G401 (cell line): ENCODE measurements at regions not wholly inside any gene's neighbourhood (a gene's known extent, or its start where the extent isn't known, plus 50 kb on each side); places are given as distances from the start of the nearest gene placed in this dataset.

Source experiments
- DNase-seq: peaks from one replicate; pipeline ENCODE4 v3.0.0-alpha.2; 2015; ENCODE audit warnings: low spot score
- in situ Hi-C: cut with HindIII; loops from 2 replicates; pipeline ENCODE4 v1.10.0; 2016; ENCODE audit warnings: low sequenced_read_pairs, mixed read lengths

DNA sequence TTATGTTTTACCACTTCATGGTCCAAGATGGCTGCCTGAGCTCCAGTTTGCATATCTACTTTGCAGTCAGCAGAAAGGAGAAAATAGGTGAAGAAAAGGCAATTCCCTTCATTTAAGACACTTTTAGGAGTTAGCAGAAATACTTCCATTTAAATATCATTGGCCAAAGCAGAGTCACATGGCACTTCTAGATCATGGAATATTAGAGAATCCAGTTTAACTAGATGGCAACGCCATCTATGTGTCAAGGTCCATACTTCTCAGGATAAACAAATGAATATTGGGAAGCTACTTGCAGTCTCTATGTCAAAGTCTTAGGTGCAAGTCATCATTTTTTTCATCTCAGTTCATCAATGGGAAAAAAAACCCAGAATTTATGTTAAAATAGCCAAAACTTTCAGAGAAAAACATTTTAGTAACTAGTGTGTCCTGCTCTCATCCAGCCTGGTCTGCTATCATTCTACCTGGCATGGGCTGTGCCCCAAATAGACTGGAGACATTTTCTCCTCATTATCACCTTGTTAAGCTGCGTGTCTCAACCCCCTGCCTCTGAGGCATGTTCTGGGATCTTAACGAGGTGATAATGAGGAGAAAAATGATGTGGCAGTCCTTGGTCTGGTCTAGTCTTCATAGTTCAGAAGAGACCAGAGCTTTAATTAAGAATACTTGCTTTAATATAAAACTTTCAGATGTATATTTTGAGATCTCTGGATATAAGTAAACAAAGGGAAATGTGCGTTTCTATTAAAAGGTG lies 227.3 kb downstream of the TBX18 start:
- in situ Hi-C loops = no loop called here
- no peak for DNase-seq

DNA sequence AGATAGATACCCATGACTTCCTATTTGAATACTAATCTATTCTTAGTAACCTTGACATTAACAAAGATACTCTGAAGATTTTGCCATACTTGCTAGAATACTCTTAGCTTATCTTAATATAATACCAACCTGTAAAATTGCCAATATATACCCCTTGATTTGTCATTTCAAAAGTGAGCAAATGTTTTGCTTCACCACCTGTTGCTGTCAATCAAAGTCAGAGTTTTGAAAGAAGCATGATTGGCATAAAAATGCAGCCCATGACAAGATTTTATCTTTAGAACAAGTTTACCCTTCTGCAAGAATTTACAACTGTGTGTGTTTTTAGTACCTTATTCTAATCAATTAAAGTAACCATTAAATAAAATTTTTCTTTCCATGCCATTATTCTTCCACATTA lies 236.2 kb downstream of the TBX18 start:
- no peak for DNase-seq
- in situ Hi-C loops = no loop called here

DNA sequence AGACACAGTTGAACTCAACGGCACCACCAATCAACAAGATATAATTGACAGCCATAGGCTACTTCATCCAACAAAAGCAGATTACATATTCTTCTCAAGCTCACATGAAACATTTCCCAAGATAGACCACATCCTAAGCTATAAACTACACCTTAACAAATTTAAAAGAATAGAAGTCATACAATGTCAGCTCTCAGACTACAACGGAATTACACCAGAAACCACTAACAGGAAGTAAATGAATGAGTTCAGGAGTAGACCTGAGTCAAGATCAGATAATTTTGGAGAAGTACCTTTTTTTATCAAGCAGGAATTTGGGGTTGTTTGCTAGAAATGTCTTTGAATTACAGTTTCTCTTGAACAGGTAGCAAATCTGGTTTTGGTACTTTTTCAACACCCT lies 237.8 kb downstream of the TBX18 start:
- no peak for DNase-seq
- in situ Hi-C loops = no loop called here

GRCh38 chr6:84525907-84526306 lies 238.5 kb downstream of the TBX18 start:
- in situ Hi-C loops = no loop called here
- no peak for DNase-seq

- in situ Hi-C loops = no loop called here
- no peak for DNase-seq
These were observed 239.8 kb downstream of the TBX18 start for GRCh38 chr6:84524636-84525035.

DNA sequence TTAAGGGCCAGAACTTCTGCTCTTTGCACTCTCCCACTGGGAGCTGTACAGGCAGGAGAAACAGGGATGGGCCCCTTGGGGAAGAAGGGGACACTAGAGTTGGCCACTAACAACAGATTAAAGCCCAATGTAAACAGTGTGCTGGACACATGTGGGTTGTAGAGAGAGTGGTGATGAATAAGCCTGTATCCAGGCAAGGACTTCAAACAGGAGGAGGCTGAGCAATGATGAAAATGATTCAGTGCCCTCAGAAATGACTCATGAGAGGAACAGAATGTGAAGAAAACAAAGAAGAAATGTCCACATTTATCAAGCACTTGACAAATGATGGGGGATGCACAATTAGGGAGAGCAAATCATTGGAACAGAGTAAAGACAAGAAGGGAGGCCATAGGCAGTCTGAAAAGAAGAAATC lies 242.3 kb downstream of the TBX18 start:
- no peak for DNase-seq
- in situ Hi-C loops = no loop called here

DNA sequence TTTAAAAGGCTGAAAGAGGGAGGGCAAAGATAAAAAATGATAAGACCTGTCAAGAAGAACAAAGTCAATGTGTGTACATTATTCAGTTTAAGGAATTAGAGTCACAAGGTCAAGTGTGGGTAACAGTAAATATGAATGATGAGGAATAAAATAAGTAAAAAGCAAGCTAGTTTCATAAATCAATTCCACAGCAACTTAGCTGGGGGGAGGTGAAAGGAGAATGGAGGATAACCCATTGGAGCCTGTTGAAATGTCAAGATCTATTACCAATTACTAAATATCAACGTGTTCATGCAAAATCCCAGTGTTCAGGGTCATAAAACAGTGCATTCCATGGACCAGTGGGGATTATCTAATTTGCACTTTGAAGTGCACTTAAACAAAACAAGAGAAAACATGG lies 242.9 kb downstream of the TBX18 start:
- no peak for DNase-seq
- in situ Hi-C loops = no loop called here

GRCh38 chr6:84517741-84518530 lies 246.5 kb downstream of the TBX18 start:
- in situ Hi-C loops = no loop called here
- no peak for DNase-seq

GRCh38 chr6:84516154-84516553 lies 248.2 kb downstream of the TBX18 start:
- in situ Hi-C loops = no loop called here
- no peak for DNase-seq

DNA sequence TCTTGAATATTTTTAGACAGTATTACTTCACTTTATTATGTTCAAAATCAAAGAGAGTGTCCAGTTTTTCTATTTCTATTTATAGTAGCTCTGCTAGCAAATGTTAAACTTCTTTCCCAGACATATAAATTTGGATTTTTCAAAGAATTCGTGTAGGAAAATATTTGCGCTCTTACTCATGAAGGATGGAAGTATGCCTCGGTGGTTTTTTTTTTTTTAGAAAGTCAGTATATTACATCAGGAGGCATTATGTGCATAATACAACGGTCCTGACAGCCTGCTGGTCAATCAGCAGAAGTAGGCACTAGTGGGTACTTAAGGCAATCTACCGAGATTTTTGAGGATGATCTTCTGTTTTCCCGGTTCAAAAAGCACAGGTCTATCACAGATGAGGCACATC lies 249.3 kb downstream of the TBX18 start:
- in situ Hi-C loops = no loop called here
- DNase-seq = no peak

DNA sequence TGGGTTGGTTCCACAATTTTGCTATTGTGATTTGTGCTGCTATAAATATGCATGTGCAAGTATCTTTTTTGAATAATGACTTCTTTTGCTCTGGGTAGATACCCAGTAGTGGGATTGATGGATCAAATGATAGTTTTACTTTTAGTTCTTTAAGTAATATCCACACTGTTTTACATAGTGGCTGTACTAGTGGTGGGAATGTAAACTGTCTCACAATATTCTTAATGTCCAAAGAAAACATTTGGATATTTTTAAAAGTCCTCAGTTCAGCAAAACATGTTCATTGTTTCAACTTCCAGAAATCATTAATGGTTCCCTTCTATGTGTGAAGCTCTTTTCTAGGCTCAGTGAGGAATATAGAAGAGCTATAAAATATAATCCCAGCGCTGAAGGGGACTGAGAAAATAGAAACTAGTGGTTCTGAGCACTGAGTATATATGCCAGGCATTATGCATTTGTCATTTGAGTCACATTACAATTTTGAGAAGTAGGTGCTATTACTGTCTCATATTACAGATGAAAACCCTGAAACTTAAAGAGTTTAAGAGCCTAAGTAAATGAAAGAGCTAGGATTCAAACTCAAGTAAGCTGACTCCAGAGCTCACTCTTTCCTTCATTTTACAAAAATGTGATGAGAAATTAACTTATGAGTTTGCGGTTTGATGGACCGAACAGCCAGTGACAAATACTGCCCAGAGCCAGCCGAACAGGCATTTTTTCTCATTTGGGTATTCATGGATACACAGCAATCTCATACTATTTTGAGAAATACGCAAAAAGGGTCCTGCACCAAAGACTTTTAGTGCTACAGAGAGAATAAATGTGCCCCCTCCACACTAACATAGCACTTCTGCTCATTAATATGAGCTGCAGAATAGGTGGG lies 250.1 kb downstream of the TBX18 start:
- in situ Hi-C loops = no loop called here
- DNase-seq = no peak

GRCh38 chr6:84512391-84512790 lies 252.0 kb downstream of the TBX18 start:
- DNase-seq = no peak
- in situ Hi-C loops = no loop called here

DNA sequence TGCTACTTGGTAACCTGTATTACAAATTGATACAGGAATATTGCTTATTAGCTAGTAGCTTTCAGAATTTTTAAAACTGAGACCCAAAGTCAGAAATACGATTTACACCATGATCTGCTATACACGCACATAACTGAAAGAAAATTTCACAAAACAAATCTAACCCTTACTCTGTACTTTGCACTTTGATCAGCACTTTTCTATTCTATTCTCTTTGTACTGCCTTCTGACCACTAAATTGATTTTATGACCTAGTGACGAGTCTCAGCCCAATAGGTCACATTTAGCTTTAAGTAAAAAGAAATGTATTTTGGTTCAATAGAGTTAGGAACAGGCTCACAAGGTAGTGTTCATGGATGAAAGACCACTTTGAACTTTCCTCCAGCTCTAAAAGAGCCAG lies 252.5 kb downstream of the TBX18 start:
- in situ Hi-C loops = no loop called here
- no peak for DNase-seq

GRCh38 chr6:84508981-84509380 lies 255.4 kb downstream of the TBX18 start:
- in situ Hi-C loops = no loop called here
- no peak for DNase-seq

- no peak for DNase-seq
- in situ Hi-C loops = no loop called here
These were observed 256.1 kb downstream of the TBX18 start for GRCh38 chr6:84508334-84508733.

DNA sequence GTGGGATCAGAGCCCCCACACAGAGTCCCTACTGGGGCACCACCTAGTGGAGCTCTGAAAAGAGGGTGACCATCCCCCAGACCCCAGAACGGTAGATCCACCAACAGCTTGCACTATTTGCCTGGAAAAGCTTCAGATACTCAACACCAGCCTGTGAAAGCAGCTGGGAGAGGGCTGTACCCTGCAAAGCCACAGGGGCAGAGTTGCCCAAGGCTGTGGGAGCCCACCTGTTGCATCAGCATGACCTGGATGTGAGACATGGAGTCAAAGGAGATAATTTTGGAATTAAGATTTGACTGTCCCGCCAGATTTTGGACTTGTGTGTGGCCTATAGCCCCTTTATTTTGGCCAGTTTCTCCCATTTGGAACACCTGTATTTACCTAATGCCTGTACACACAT lies 260.4 kb downstream of the TBX18 start:
- DNase-seq = no peak
- in situ Hi-C loops = no loop called here

DNA sequence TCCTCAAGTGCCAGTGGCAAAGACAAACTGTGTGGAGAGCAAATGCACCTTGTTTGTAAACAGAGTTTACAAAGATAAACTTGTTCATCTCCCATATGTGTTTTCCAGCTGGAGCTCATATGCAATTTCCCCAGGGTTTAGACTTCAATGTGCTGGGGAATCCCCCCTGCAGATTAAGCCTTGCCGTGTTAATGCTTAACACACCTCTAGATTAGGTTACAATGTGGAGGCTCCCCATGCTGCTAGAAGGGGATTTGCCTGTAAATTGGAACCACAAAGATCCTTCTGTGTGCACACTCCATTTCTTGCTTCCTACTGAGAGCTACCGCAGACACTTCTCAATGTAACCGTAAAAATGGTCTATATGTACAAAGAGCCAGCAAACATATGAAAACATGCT lies 263.1 kb downstream of the TBX18 start:
- in situ Hi-C loops = no loop called here
- DNase-seq = no peak

- DNase-seq = no peak
- in situ Hi-C loops = no loop called here
These were observed 263.7 kb downstream of the TBX18 start for GRCh38 chr6:84500726-84501125.

- in situ Hi-C loops = no loop called here
- DNase-seq = no peak
These were observed 265.5 kb downstream of the TBX18 start for GRCh38 chr6:84498905-84499304.
